Kidney epithelial cell (primary cell): ENCODE measurements at regions not wholly inside any gene's neighbourhood (a gene's known extent, or its start where the extent isn't known, plus 50 kb on each side); places are given as distances from the start of the nearest gene placed in this dataset.

Experiments
- DNase-seq: peaks from one replicate; pipeline ENCODE4 v3.0.0-alpha.2; 2010; ENCODE audit warnings: low read depth
- H3K27me3 ChIP-seq: 2 replicates; pipeline ENCODE4 v1.6.0; 2011; ENCODE audit warnings: low read length; ENCODE audit not compliant: control insufficient read depth, insufficient read depth
- H3K36me3 ChIP-seq: 2 replicates; pipeline ENCODE4 v1.5.1; 2011; ENCODE audit warnings: low read length; ENCODE audit not compliant: control insufficient read depth, insufficient read depth
- H3K4me3 ChIP-seq: 2 replicates; pipeline ENCODE4 v1.5.1; 2011; ENCODE audit warnings: low read depth, mild to moderate bottlenecking, control low read depth, low read length
- CTCF ChIP-seq: IDR thresholded peaks from 2 replicates; pipeline ENCODE4 v1.5.1; 2011; ENCODE audit warnings: mild to moderate bottlenecking, moderate library complexity, low read length, control low read depth, inconsistent platforms; ENCODE audit not compliant: insufficient read depth, poor library complexity, severe bottlenecking

- no peaks in the 10 kb centered on the region for H3K36me3 ChIP-seq
- no peaks in the 10 kb centered on the region for H3K27me3 ChIP-seq
- no peak overlapping the region for H3K4me3 ChIP-seq
- TF ChIP-seq CTCF = no peak
- DNase-seq = no peak
These were observed 158.7 kb downstream of the TMEM167A start for GRCh38 chr5:82918311-82919031.

GRCh38 chr5:82917584-82917983, 159.6 kb downstream of the TMEM167A start:
- no peak for TF ChIP-seq CTCF
- H3K36me3 ChIP-seq = no peaks in the 10 kb centered on the region
- no peak for DNase-seq
- no peak overlapping the region for H3K4me3 ChIP-seq
- no peaks in the 10 kb centered on the region for H3K27me3 ChIP-seq

GRCh38 chr5:82913971-82914370, 163.2 kb downstream of the TMEM167A start:
- no peak for DNase-seq
- H3K36me3 ChIP-seq = no peaks in the 10 kb centered on the region
- TF ChIP-seq CTCF = no peak
- no peak overlapping the region for H3K4me3 ChIP-seq
- H3K27me3 ChIP-seq = no peaks in the 10 kb centered on the region

- TF ChIP-seq CTCF = no peak
- no peaks in the 10 kb centered on the region for H3K36me3 ChIP-seq
- DNase-seq = no peak
- no peaks in the 10 kb centered on the region for H3K27me3 ChIP-seq
- H3K4me3 ChIP-seq = no peak overlapping the region
These were observed 164.7 kb downstream of the TMEM167A start for GRCh38 chr5:82912462-82912861.

- H3K27me3 ChIP-seq = no peaks in the 10 kb centered on the region
- DNase-seq = no peak
- no peak overlapping the region for H3K4me3 ChIP-seq
- no peaks in the 10 kb centered on the region for H3K36me3 ChIP-seq
- TF ChIP-seq CTCF = no peak
These were observed 165.3 kb downstream of the TMEM167A start for GRCh38 chr5:82911910-82912309.

- Histone ChIP-seq H3K4me3 (no peak overlapping the region), H3K27me3 (no peaks in the 10 kb centered on the region), H3K36me3 (no peaks in the 10 kb centered on the region)
- TF ChIP-seq CTCF = no peak
- no peak for DNase-seq
These were observed 166.3 kb downstream of the TMEM167A start for GRCh38 chr5:82910905-82911304.
